Endothelial cell of umbilical vein (primary cell): ENCODE measurements at regions not wholly inside any gene's neighbourhood (a gene's known extent, or its start where the extent isn't known, plus 50 kb on each side); places are given as distances from the start of the nearest gene placed in this dataset.

ENCODE experiments used
- BruUV-seq: library from RNA; stranded (reverse); fragments of 400-500 nt; replicated peaks from 2 replicates; lab custom pipeline; 2021; lab: Mats Ljungman, UMichigan
- CTCF ChIA-PET: fragments of 300-600, 350-600 bp; sonication (Branson Sonifier 250); formaldehyde crosslinking; loops from one replicate; lab custom pipeline; 2021; ENCODE audit warnings: antibody characterized with exemption, inconsistent platforms; lab: Charles Lee
- POLR2A ChIA-PET: fragments of 300-600, 350-600 bp; sonication (Branson Sonifier 250); formaldehyde crosslinking; loops from one replicate; lab custom pipeline; 2021; ENCODE audit warnings: antibody characterized with exemption, inconsistent platforms; lab: Charles Lee
- DNase-seq: peaks from one replicate; pipeline ENCODE4 v3.0.0-alpha.2; 2011; ENCODE audit warnings: low read depth, low spot score
- FAIRE-seq: peaks from 2 replicates; lab custom pipeline; 2011; peaks lifted over from hg19 to GRCh38; lab: Jason Lieb, UNC
- H2AFZ ChIP-seq: 2 replicates; pipeline ENCODE4 v1.6.0; 2012; ENCODE audit warnings: low read depth, low read length, control low read depth, inconsistent platforms
- H3K27ac ChIP-seq: 2 replicates; pipeline ENCODE4 v1.5.1; 2011; ENCODE audit warnings: low read depth, mild to moderate bottlenecking, control low read depth, low read length, moderate library complexity; ENCODE audit not compliant: insufficient read depth
- H3K27me3 ChIP-seq, 2 experiments: 2 replicates each; pipeline versions ENCODE4 v1.6.0 to v1.6.1; 2011; ENCODE audit warnings: low read length in 2 of 2, mixed read lengths in 1 of 2; ENCODE audit not compliant: control insufficient read depth in 2 of 2, insufficient read depth in 2 of 2
- H3K36me3 ChIP-seq, 2 experiments: 2 replicates in 1 of 2; 3 replicates in 1 of 2; pipeline ENCODE4 v1.5.1; 2011; ENCODE audit warnings: low read length in 2 of 2, mild to moderate bottlenecking in 1 of 2, moderate library complexity in 1 of 2; ENCODE audit not compliant: control insufficient read depth in 2 of 2, insufficient read depth in 2 of 2; ENCODE audit errors: extremely low read depth in 1 of 2
- H3K4me1 ChIP-seq: 3 replicates; pipeline ENCODE4 v1.5.1; 2011; ENCODE audit warnings: mild to moderate bottlenecking, low read length; ENCODE audit not compliant: control insufficient read depth, insufficient read depth; ENCODE audit errors: extremely low read depth
- H3K4me2 ChIP-seq: 2 replicates; pipeline ENCODE4 v1.6.1; 2011; ENCODE audit warnings: low read length, control low read depth, mixed read lengths; ENCODE audit not compliant: insufficient read depth
- H3K4me3 ChIP-seq, 3 experiments: fragments of 200-600 bp in 1 of 3; sonication (generic), shearing (Covaris generic) in 1 of 3; replicated peaks in 1 of 3; 2 replicates each; pipeline ENCODE4 v1.5.1; 2011 to 2016; ENCODE audit warnings: control low read depth in 3 of 3, low read length in 3 of 3, mild to moderate bottlenecking in 2 of 3, inconsistent platforms in 1 of 3, low read depth in 1 of 3, moderate library complexity in 1 of 3; ENCODE audit not compliant: insufficient read depth in 1 of 3
- H3K79me2 ChIP-seq: 2 replicates; pipeline ENCODE4 v1.6.0; 2012; ENCODE audit warnings: low read length, inconsistent platforms; ENCODE audit not compliant: control insufficient read depth, insufficient read depth
- H3K9ac ChIP-seq: replicated peaks from 2 replicates; pipeline ENCODE3; 2011; ENCODE audit warnings: low read length, control low read depth; ENCODE audit not compliant: insufficient read depth; ENCODE audit errors: extremely low read depth
- H3K9me1 ChIP-seq: replicated peaks from 3 replicates; pipeline ENCODE4 v1.6.0; 2011; ENCODE audit warnings: mild to moderate bottlenecking, low read length; ENCODE audit not compliant: control insufficient read depth, insufficient read depth; ENCODE audit errors: extremely low read depth
- H3K9me3 ChIP-seq: replicated peaks from 2 replicates; pipeline ENCODE4 v1.5.1; 2012; ENCODE audit warnings: low read length, inconsistent platforms; ENCODE audit not compliant: control insufficient read depth, insufficient read depth
- H4K20me1 ChIP-seq: replicated peaks from 2 replicates; pipeline ENCODE3; 2011; ENCODE audit warnings: mild to moderate bottlenecking, low read length; ENCODE audit not compliant: control insufficient read depth, insufficient read depth; ENCODE audit errors: extremely low read depth
- CTCF ChIP-seq, 2 donors: IDR thresholded peaks; 1 replicate in 1 of 2; 2 replicates in 1 of 2; pipeline ENCODE4 v1.5.1; 2011; ENCODE audit warnings: low read length in 2 of 2, mild to moderate bottlenecking in 2 of 2, moderate library complexity in 2 of 2, control low read depth in 1 of 2, inconsistent platforms in 1 of 2, low read depth in 1 of 2; ENCODE audit not compliant: insufficient read depth in 1 of 2; ENCODE audit errors: extremely low read depth in 1 of 2
- EZH2 ChIP-seq: IDR thresholded peaks from 2 replicates; pipeline ENCODE4 v1.6.1; 2012; ENCODE audit warnings: borderline replicate concordance, low read depth, mild to moderate bottlenecking, moderate library complexity, low read length, inconsistent platforms; ENCODE audit not compliant: severe bottlenecking
- FOS ChIP-seq: IDR thresholded peaks from 2 replicates; pipeline ENCODE4 v1.6.1; 2011; ENCODE audit warnings: mild to moderate bottlenecking, low read length, moderate library complexity, borderline replicate concordance; ENCODE audit not compliant: insufficient read depth
- GATA2 ChIP-seq: IDR thresholded peaks from 2 replicates; pipeline ENCODE4 v1.7.0; 2011; ENCODE audit warnings: low read depth, mild to moderate bottlenecking, moderate library complexity, mixed read lengths, low read length; ENCODE audit not compliant: insufficient read length, insufficient read depth
- JUN ChIP-seq: IDR thresholded peaks from 2 replicates; pipeline ENCODE4 v1.6.1; 2011; ENCODE audit warnings: borderline replicate concordance, low read depth; ENCODE audit not compliant: insufficient read length, insufficient read depth
- MAX ChIP-seq: IDR thresholded peaks from 2 replicates; pipeline ENCODE4 v1.6.1; 2011; ENCODE audit not compliant: insufficient read depth, insufficient read length
- MYC ChIP-seq: IDR thresholded peaks from one replicate; pipeline ENCODE4 v1.6.1; 2011; ENCODE audit warnings: mild to moderate bottlenecking, low read depth, low read length
- POLR2A ChIP-seq: IDR thresholded peaks from 2 replicates; pipeline ENCODE4 v1.6.1; 2012; ENCODE audit warnings: low read depth, mild to moderate bottlenecking, control low read depth, low read length
- POLR2AphosphoS5 ChIP-seq: IDR thresholded peaks from 2 replicates; pipeline ENCODE4 v1.6.1; 2012; ENCODE audit warnings: low read depth, mild to moderate bottlenecking, control low read depth, low read length, moderate library complexity; ENCODE audit not compliant: insufficient read depth
- dilution Hi-C: fragments of 300-500 bp; cut with MboI; formaldehyde crosslinking; loops from one replicate; pipeline ENCODE4 v1.15.0; 2019; ENCODE audit warnings: low sequenced_read_pairs; ENCODE audit not compliant: extremely low pct_ligation_motif_present
- intact Hi-C: fragments of 100-400 bp; cut with micrococcal nuclease; formaldehyde crosslinking; loops from one replicate; pipeline ENCODE4 v1.10.0; 2022

- Histone ChIP-seq H3K9me3 (no peaks in the 10 kb centered on the region), H3K4me1 (peaks cover 24% of the 10 kb centered on the region), H3K4me3 (no peak overlapping the region), H2AFZ (no peak overlapping the region), H3K36me3 (no peaks in the 10 kb centered on the region), H3K9me1 (no peaks in the 10 kb centered on the region), H3K27ac (no peak overlapping the region), H3K79me2 (no peaks in the 10 kb centered on the region), H3K9ac (no peak overlapping the region), H3K4me2 (no peak overlapping the region), H4K20me1 (no peaks in the 10 kb centered on the region), H3K27me3 (no peaks in the 10 kb centered on the region)
- DNase-seq, result no peak
- no TSS peak for BruUV-seq
- POLR2A ChIA-PET, result no interaction called here
- no peak for FAIRE-seq
- CTCF ChIA-PET, result no interaction called here
- dilution Hi-C loops, result no loop called here
- intact Hi-C loops, result no loop called here
- no peak for TF ChIP-seq MYC
- TF ChIP-seq POLR2A, result no peak
- no peak for TF ChIP-seq JUN
- TF ChIP-seq POLR2AphosphoS5, result no peak
- TF ChIP-seq GATA2, result no peak
- TF ChIP-seq MAX, result no peak
- no peak for TF ChIP-seq CTCF (IDR thresholded peaks at IDR 0.05; ENCODE audit: extremely low read depth in 1 of 2, insufficient read depth in 1 of 2, low read depth in 1 of 2, low read length in 2 of 2)
- no peak for TF ChIP-seq EZH2
- no peak for TF ChIP-seq FOS
Observed at GRCh38 chr12:79517363-79517762, 173.4 kb downstream of the PAWR start.
